GM21529 (cell line): ENCODE measurements at regions not wholly inside any gene's neighbourhood (a gene's known extent, or its start where the extent isn't known, plus 50 kb on each side); places are given as distances from the start of the nearest gene placed in this dataset.
"Not testable (repeated sequence)": the region's sequence is repeated elsewhere in the genome, so short reads cannot be mapped to it uniquely, and the experiment has no call there.

Experiments used
- ATAC-seq: cut with Tn5 transposase; IDR thresholded peaks from one replicate; pipeline ENCODE4 v1.9.1; 2021; ENCODE audit not compliant: unreplicated experiment

- no peak for ATAC-seq
Measured at GRCh38 chr3:106510206-106510605, 641.4 kb upstream of the CBLB start.

DNA sequence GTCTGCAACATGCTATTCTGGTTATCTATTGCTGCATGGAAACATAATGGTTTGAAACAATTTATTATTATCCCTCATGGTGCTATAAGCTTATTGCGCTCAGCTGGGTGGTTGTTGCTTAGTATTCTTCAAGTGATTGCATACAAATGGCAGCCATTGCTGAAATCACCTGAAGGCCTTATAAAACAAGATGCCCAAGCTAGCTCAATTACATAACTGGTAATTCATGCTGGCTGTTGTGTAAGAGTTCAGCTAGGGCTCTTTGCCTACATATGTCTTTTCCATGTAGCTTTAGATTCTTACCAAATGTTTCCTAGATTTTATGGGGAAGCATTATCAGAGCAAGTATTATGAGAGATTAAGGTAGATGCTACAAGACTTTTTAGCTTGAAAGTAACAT lies 644.0 kb upstream of the CBLB start:
- ATAC-seq, result no peak

DNA sequence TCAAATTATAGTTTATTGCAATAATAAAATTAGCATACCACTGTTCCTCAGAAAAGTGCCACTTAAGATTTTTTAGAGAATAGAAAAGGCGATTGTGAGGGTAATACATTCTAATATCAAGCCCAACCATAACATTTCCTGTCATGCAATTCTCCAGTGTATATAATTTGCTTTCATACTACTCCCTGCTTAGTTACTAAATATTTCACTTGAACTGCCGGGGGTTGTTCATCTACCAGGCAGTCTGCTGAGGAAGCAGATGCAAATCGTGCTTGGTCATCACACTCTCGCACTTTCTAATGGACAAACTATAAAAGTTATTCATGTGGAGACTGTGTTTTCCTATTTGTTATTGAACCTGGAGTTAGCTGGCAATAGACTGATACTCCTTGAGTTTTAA lies 645.6 kb upstream of the CBLB start:
- ATAC-seq, result no peak

DNA sequence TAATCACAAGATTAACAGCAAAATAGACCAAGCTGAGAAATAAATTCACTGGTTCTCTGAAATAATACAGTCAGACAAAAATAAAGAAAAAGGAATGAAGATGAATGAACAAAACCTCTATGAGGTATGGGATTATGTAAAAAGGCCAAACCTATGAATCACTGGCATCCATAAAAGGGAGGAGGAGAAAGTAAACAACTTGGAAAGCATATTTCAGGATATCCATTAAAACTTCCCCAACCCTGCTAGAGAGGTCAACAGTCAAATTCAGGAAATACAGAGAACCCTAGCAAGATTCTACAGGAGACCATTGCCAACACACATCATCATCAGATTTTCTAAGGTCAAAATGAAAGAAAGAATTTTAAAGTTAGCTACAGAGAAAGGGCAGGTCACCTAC lies 649.7 kb upstream of the CBLB start:
- no peak for ATAC-seq

- no peak for ATAC-seq
Measured at GRCh38 chr3:106522397-106522796, 653.6 kb upstream of the CBLB start.

DNA sequence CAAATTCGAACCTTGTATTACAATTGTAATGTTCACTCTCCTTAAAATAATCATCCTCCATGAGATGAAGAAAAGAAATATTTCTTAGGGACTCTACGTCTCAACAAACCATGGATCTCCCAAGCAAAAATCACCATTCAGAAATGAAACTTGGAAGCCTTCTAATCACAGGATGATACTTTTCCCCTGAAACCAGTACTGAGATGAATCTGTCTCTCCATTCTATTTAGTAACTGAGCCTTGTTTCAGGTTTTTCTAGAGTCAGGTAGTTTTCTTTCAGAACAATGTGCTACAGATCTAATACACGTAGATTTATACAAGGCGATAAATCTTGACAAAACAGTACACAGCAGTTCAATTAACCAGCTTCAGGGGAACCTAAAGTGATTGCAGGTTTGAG lies 660.1 kb upstream of the CBLB start:
- no peak for ATAC-seq

DNA sequence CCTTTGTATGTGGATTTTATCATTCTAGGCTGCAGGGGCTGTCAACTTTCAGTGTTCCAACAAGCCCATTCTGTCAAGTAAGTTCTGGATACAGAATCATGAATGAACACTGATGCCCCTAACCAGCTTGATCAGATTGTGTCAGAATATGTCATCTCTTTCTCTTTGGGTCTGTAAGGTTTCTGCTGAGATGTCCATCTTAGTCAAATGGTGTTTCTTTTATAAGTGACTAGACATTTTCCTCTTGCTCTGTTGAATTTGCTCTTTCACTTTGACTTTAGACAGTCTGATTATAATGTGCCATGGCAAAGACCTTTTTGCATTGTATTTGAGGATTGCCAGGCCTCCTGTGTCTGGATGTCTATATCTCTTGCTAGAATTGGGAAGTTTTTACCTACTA lies 660.9 kb upstream of the CBLB start:
- no peak for ATAC-seq

GRCh38 chr3:106530367-106530766 lies 661.6 kb upstream of the CBLB start:
- ATAC-seq, result no peak

DNA sequence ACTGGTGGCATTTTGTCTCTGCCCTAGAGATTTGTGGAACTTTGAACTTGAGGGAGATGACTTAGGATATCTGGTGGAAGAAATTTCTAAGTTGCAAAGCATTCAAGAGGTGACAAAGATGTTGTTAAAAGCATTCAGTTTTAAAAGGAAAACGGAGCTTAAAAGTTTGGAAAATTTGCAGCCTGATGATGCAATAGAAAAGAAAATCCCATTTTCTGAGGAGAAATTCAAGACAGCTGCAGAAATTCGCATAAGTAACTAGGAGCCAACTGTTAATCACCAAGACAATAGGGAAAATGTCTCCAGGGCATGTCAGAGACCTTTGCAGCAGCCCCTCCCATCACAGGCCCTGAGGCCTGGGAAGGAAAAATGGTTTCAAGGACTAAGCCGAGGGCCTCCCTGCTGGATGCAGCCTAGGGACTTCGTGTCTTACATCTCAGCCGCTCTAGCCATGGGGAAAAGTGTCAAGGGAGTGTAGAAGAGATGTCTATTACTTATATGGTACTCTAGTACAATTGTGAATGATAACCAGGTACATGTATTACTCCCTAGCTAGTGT lies 663.0 kb upstream of the CBLB start:
- ATAC-seq, result not testable (repeated sequence)

GRCh38 chr3:106533093-106533787 lies 664.4 kb upstream of the CBLB start:
- no peak for ATAC-seq

- ATAC-seq, result no peak
Measured at GRCh38 chr3:106533788-106534160, 665.0 kb upstream of the CBLB start.

GRCh38 chr3:106534206-106534605 lies 665.4 kb upstream of the CBLB start:
- no peak for ATAC-seq

DNA sequence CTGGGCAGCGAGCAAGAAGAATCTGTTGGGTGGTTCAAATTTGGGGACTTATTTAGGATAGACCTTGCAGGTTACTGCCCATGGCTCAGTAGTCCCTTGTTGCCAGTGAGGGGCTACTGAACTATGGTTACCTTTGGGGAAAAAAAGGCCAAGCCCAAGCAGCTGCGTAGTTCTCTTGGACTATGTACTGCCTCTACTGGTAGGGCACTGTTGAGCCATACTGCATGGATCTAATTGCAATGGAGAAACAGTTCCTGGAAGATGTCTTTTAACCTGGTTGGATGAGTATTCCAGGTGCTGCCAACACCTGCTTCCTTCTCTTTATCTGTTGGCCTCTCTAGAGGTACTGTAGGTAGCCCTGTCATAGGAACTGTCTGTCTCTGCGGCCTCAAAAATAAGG lies 671.9 kb upstream of the CBLB start:
- ATAC-seq, result no peak

GRCh38 chr3:106542101-106542769 lies 673.4 kb upstream of the CBLB start:
- peak; percentile 75 for ATAC-seq

DNA sequence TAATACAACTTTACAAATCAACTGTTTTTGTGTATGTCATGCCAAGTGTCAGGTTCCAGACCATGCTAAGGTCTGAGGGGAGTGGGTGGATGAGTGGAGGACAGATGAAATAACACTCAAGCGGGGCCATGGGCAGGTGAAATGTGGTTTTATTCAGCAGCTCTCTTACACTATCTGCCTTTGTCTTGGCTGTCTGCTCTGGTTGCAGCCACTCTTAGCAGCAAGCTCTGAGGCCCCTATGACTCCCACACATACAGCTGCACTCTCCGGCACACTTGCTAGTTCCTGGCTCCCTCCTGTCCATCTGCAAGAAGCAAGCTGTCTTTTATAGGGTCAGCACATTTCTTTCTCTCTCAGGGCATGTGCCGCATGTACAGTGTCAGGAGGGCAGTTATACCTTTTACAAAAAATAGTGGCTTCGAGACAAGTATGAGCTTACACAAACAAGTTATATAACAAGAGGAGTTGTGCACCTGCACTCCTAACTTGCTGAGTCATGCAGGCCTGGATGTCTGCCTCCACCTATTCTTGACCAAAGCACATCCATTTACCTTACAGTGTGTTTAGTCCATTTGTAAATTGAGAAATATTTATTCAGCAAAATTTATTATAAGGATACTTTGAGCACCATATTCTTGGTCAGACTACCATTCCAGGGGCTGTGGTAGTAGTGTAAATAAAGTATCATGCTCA lies 683.7 kb upstream of the CBLB start:
- no peak for ATAC-seq

- no peak for ATAC-seq
Measured at GRCh38 chr3:106560451-106560966, 691.7 kb upstream of the CBLB start.

DNA sequence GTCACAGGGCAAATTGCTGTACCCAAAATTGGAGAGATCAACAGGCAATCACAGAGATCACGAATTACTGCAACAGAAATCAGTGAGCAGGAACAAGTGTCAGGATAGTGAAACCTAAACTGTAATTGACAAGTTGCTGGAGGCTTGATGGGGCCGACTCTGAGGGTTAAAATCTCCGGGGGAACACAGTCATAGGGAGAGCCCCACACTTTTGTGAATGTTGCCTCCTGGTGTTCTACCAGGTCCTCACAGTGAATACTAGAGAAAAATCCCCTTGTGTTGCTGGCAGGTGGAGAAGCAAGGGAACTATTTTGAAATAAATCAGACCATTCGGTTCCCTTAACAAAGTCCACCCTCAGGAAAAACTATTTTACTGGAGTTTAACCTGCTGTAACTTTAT lies 697.5 kb upstream of the CBLB start:
- ATAC-seq, result peak; percentile 96

- ATAC-seq, result no peak
Measured at GRCh38 chr3:106570426-106570825, 701.6 kb upstream of the CBLB start.

DNA sequence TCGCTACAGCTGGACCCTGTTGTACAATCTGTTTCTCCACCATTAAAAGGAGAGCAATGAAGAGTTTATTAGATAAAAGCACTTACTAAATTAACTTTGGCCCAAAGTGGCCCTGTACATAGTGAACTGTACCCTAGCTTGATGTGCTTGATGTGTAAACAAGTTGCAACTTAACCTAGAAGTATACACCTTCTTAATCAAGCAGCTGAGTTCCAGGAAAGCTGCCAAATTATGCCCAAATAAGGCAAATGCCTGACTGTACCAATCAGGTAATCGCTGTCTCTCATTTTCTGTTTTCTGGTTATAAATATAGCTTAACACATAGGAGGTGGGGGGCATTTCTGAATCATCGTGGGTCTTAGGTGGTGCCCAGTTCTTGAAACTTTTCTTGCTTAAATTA lies 704.8 kb upstream of the CBLB start:
- no peak for ATAC-seq

DNA sequence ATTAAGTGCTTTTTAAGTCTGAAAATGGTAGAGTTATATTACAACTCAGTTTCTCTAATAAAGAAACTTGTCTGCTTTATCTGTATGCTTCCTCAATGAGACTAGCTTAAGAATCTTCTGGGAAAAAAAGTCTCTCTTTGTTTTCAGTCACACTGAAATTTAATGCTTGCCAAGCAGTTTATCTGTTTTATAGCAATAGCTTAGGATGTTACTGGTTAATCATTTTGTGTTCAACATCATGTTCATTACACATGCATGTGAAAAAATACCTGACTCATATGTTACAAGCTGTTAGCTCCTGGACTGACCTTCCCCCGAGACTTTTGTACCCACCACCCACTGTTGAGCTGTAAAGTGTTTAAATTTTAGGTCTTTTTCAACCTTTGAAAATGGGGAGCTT lies 706.2 kb upstream of the CBLB start:
- ATAC-seq, result no peak

DNA sequence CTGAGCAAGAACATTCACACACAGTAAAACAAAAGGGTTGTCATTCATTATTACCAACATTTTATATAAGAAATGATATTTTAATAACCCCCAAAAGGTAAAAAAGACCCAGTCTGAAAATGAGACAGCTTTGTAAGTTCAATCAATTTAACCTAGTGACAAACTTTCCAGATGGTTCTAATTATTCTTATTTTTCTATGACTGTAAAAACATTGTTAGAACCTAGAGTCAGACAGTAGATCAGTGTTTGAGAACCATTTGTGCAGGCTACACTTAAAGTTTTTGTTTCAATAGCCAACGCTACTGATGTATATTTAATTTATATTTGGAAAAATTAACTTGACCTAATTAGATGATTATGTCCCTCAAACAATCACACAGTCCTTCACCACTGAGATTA lies 708.4 kb upstream of the CBLB start:
- no peak for ATAC-seq

- no peak for ATAC-seq
Measured at GRCh38 chr3:106578911-106579310, 710.1 kb upstream of the CBLB start.
